Parathyroid adenoma (tissue), 2 donors: ENCODE measurements at regions not wholly inside any gene's neighbourhood (a gene's known extent, or its start where the extent isn't known, plus 50 kb on each side); places are given as distances from the start of the nearest gene placed in this dataset.

ENCODE experiments used
- H2AFZ ChIP-seq: fragments of 300-600 bp; sonication (generic); one replicate; pipeline ENCODE4 v1.7.0; 2017; ENCODE audit warnings: antibody characterized with exemption, mild to moderate bottlenecking
- H3K27ac ChIP-seq: fragments of 300-600 bp; sonication (generic); one replicate; pipeline ENCODE4 v1.7.0; 2017
- H3K27me3 ChIP-seq: fragments of 300-600 bp; sonication (generic); one replicate; pipeline ENCODE4 v1.7.0; 2017; ENCODE audit warnings: low read length; ENCODE audit not compliant: control insufficient read depth, insufficient read depth
- H3K36me3 ChIP-seq: fragments of 300-600 bp; sonication (generic); one replicate; pipeline ENCODE4 v1.7.0; 2017; ENCODE audit warnings: low read length; ENCODE audit not compliant: control insufficient read depth, insufficient read depth
- H3K4me1 ChIP-seq: fragments of 300-600 bp; sonication (generic); one replicate; pipeline ENCODE4 v1.7.0; 2017; ENCODE audit warnings: control low read depth
- H3K4me2 ChIP-seq: fragments of 300-600 bp; sonication (generic); one replicate; pipeline ENCODE4 v1.7.0; 2017; ENCODE audit warnings: low read length
- H3K4me3 ChIP-seq: fragments of 300-600 bp; sonication (generic); one replicate; pipeline ENCODE4 v1.7.0; 2017; ENCODE audit warnings: low read depth, low read length
- H3K79me2 ChIP-seq: fragments of 300-600 bp; sonication (generic); one replicate; pipeline ENCODE4 v1.7.0; 2017; ENCODE audit warnings: control low read depth
- H3K9ac ChIP-seq: fragments of 300-600 bp; sonication (generic); one replicate; pipeline ENCODE4 v1.7.0; 2017; ENCODE audit warnings: mild to moderate bottlenecking
- H3K9me3 ChIP-seq: fragments of 300-600 bp; sonication (generic); one replicate; pipeline ENCODE4 v1.7.0; 2017; ENCODE audit warnings: low read length; ENCODE audit not compliant: control insufficient read depth
- TF ChIP-seq, protein P1 (sequence below): fragments of 300-600 bp; sonication (generic); IDR thresholded peaks from one replicate; pipeline ENCODE4 v1.7.0; 2017; ENCODE audit warnings: antibody characterized with exemption, mild to moderate bottlenecking
- donor health status: primary hyperparathyroidism.

DNA sequence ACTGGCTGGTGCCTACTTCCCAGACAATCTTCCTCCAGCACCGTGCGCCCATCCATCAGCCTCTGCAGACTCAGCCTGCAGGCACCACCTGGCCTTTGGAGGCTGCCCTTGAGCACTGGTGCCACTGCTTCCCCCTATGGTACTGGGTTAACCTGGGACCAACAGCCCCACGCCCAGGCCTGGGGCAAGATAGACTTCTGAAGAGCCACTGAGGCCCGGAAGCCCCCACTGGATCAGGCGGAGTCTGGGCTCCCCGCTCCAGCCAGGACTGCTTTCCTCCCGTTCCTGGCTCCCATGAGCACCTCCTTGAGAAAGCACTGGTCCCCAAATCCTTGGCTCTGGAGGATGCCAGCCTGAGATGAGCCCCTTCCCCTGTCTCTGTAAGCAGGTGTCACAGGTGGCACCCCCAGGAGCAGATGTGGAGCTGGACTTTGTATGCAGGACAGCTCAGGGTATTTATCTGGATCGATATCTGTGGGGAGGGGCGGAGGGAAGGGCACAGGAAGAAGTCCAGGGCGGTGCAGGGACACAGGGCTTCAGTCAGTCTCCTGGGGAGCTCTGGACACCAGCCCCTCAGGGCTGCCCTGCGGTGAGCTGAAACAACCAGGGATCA, 206.5 kb upstream of the PPP2R2D start:
- H3K36me3 ChIP-seq: no peaks in the 10 kb centered on the region
- H3K9ac ChIP-seq: no peak overlapping the region
- H2AFZ ChIP-seq: no peak overlapping the region
- no peak overlapping the region for H3K27ac ChIP-seq
- H3K4me3 ChIP-seq: no peak overlapping the region
- H3K79me2 ChIP-seq: no peaks in the 10 kb centered on the region
- H3K27me3 ChIP-seq: no peaks in the 10 kb centered on the region
- H3K9me3 ChIP-seq: no peaks in the 10 kb centered on the region
- TF ChIP-seq, protein P1, sequence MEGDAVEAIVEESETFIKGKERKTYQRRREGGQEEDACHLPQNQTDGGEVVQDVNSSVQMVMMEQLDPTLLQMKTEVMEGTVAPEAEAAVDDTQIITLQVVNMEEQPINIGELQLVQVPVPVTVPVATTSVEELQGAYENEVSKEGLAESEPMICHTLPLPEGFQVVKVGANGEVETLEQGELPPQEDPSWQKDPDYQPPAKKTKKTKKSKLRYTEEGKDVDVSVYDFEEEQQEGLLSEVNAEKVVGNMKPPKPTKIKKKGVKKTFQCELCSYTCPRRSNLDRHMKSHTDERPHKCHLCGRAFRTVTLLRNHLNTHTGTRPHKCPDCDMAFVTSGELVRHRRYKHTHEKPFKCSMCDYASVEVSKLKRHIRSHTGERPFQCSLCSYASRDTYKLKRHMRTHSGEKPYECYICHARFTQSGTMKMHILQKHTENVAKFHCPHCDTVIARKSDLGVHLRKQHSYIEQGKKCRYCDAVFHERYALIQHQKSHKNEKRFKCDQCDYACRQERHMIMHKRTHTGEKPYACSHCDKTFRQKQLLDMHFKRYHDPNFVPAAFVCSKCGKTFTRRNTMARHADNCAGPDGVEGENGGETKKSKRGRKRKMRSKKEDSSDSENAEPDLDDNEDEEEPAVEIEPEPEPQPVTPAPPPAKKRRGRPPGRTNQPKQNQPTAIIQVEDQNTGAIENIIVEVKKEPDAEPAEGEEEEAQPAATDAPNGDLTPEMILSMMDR: no peak
- H3K4me2 ChIP-seq: no peak overlapping the region
- no peaks in the 10 kb centered on the region for H3K4me1 ChIP-seq

DNA sequence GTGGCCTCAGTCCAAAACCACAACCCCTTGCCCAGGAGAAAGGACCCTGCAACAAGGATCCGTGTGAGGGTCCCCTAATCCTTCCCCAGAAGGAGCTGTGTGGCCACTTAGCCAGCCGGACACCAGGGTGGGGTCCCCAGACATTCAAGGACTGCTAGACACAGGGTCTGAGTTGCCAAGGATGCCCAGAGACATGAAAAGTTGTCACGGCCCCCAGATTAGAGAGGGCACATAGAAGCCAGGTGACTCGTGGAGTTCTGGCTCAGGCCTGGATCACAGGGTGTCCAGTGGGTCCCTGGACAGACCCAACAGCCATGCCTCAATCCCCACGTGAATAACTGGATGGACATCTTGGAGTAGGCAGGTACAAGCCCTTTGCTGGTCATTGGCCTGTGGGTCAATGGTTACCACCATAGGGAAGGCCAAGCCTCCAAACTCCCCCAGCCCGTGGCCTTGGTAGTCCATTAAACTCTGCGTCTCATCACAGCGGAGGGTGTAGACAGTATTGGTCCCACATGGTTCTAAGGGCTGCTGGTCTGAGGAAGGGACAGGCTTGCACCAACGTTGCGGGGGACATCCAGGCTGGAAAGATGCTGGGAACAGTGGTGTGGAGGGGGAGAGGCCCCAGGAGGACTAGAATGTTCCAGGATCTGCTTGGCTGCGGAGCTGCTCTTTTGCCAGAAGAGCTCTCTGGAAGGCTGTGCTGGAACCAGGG, 205.9 kb upstream of the PPP2R2D start:
- Histone ChIP-seq H3K4me1 (no peaks in the 10 kb centered on the region), H3K4me2 (no peak overlapping the region), H3K9ac (no peak overlapping the region), H3K9me3 (no peaks in the 10 kb centered on the region), H3K36me3 (no peaks in the 10 kb centered on the region), H3K79me2 (no peaks in the 10 kb centered on the region), H3K4me3 (no peak overlapping the region), H2AFZ (no peak overlapping the region), H3K27ac (no peak overlapping the region), H3K27me3 (no peaks in the 10 kb centered on the region)
- TF ChIP-seq, protein P1: no peak

DNA sequence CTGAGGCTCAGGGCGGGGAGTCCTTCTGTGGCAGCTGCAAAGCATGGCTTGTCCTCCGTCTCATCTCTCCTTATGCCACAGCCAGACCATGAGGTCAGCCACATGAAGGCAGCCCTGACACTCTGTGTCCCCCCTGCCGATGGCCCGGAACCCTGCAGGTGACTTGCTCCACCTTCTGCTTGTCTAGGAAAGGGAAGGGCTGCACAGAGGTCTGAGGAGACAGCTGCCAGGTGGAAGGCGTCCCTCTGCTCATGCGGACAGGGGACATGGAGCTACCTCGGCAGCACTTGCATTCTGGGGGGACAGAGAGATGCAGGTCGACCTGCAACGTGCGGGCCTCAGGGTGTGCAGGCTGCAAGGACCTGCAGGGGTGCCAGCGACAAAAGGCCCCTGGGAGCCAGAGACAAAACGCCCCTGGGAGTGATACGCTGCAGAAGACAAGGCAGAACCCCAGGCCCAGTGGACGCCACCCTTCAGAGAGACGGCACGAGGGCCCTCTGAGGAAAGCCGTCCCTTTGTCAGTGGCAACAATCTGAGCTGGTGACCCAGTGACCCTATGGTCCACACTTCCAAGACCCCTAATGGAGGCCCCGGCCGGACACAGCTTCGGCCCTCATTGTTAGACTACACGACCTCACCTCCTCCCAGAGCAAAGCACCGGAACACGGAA, 205.2 kb upstream of the PPP2R2D start:
- Histone ChIP-seq H3K4me1 (no peaks in the 10 kb centered on the region), H3K79me2 (no peaks in the 10 kb centered on the region), H2AFZ (no peak overlapping the region), H3K36me3 (no peaks in the 10 kb centered on the region), H3K9me3 (no peaks in the 10 kb centered on the region), H3K4me3 (no peak overlapping the region), H3K9ac (no peak overlapping the region), H3K4me2 (no peak overlapping the region), H3K27ac (no peak overlapping the region), H3K27me3 (no peaks in the 10 kb centered on the region)
- TF ChIP-seq, protein P1: no peak

DNA sequence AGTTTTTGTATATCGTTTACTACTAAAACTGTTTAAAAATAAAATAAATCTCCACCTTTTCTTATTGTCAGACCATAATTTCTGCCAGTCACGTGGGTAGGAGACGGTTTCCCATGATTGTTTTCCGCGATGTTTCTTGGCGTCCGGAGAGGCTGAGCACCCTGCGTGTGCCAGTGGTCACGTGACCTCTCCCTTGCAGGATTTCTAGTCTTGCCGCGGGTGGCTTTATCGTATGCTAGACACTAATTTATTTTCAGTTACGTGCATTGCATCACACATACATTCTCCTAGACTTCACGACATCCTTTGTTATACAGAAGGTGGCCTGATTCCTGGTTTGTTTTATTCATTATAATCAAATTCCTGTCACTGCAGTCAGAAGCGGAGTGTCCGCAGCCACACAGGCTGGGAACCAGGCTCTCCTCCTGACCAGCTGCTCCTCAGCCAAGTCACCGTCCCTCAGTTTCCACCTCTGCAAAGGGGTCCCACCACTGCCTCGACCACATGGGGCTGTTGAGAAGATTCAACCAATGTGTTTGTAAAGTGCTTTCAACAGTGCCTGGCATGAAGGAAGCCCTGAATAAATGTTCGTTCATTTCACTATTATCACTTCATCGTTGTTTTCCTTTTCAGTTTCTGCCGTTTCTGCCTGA, 203.2 kb upstream of the PPP2R2D start:
- H3K9ac ChIP-seq: no peak overlapping the region
- H3K79me2 ChIP-seq: no peaks in the 10 kb centered on the region
- H2AFZ ChIP-seq: no peak overlapping the region
- H3K4me1 ChIP-seq: no peaks in the 10 kb centered on the region
- peaks cover 2% of the 10 kb centered on the region for H3K27me3 ChIP-seq
- TF ChIP-seq, protein P1: no peak
- no peak overlapping the region for H3K27ac ChIP-seq
- no peaks in the 10 kb centered on the region for H3K36me3 ChIP-seq
- H3K9me3 ChIP-seq: no peaks in the 10 kb centered on the region
- no peak overlapping the region for H3K4me2 ChIP-seq
- no peak overlapping the region for H3K4me3 ChIP-seq
